ENCODE measurements at regions not wholly inside any gene's neighbourhood (a gene's known extent, or its start where the extent isn't known, plus 50 kb on each side); places are given as distances from the start of the nearest gene placed in this dataset.

- TF ChIP-seq CTCF (IDR thresholded peaks at IDR 0.05), result peak; percentile 67 to 90 (median 82)
- TF ChIP-seq POLR2A (IDR thresholded peaks at IDR 0.05), result no peak
These were observed 475.9 kb upstream of the CCL2 start for GRCh38 chr17:33779234-33779591.

Data from Peyer's patch (tissue), 4 donors.